GM19328 (cell line): ENCODE measurements at regions not wholly inside any gene's neighbourhood (a gene's known extent, or its start where the extent isn't known, plus 50 kb on each side); places are given as distances from the start of the nearest gene placed in this dataset.
"Not testable (repeated sequence)": the region's sequence is repeated elsewhere in the genome, so short reads cannot be mapped to it uniquely, and the experiment has no call there.

Experiments
- ATAC-seq: cut with Tn5 transposase; IDR thresholded peaks from one replicate; pipeline ENCODE4 v1.9.1; 2021; ENCODE audit warnings: mild to moderate bottlenecking, moderate library complexity; ENCODE audit not compliant: unreplicated experiment

DNA sequence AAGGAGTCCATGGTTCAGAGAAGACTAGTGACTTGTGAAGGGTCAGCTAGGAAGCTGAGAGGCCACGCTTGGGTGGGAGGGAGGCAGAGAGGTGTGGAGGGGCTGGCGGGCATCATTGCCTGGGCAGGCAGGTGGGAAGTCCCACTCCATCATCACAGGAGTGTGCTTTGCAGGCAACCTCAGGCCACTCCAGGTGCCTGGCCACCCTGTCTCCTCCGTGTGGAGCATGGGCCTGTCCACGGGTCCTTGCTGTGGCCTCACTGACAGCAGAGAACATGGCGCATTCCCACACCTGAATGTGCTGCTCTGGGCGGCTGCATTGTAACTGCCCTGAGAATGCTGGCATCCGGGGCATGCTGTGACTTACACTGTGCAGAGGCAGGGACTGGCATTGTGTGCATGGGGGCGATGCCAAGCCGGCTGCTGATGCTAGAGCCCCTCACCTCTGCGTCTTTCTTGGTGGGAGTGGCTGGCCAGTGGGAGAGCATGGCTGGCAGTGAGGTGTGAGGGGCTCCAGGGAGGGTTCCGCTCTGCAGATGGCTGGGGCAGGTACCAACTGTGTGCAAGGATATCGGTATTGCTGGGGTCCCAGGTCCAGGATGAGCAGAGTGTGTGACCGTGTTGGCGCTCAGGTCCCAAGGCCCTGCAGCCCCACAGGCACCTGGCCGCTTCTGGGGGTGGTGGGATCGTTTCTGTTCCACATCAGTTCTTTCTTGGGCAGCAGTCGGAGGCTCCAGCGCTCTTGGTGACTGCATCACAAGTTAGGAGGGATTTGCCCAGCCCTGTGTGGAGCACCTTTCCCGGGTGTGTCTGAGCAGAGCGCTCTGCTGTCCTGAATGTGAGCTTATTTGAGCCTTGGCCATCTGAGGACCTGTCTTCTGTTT is 94.8 kb downstream of the NPIPB11 start:
- ATAC-seq, result no peak

DNA sequence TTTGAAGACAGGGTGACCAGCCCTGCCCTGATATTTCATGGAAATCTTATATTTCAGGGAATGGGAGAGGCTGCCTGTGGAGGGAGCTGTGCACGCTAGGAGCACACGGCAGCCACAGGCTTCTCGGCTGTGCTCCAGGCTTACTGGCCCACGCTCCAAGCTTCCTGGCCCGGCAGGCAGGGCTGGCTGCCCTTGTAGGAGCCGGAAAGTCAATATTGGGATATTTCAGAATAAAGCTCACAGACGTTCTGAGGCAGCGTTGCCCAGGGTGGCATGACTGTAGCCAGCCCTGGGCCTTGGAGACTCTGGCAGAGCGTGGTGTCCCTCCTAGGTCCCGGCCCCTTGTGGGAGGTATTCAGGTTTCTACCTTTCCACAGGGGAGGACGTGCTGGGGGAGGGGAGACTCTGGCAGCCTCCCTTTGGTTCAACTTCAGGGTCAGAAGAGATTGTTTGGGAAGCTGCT is 95.6 kb downstream of the NPIPB11 start:
- no peak for ATAC-seq

DNA sequence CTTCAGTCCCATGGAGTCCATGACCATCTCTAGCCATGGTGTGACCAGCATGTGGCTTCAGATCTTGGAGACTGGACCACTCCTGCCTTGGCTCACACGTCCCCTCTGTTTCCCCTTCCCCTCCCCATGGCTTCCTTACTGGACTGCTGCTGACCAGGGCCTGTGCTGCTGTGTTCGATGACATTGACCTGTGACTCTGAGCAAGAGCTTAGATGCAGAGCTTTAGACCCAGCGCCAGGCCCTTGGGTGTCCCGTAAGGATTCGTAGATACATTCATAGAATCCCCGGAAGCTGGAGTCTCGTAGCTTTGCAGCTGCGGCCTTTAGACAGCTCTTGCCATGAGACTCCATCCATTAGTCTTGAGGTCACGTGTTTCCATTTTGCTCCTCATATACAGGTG is 96.3 kb downstream of the NPIPB11 start:
- not testable (repeated sequence) for ATAC-seq

DNA sequence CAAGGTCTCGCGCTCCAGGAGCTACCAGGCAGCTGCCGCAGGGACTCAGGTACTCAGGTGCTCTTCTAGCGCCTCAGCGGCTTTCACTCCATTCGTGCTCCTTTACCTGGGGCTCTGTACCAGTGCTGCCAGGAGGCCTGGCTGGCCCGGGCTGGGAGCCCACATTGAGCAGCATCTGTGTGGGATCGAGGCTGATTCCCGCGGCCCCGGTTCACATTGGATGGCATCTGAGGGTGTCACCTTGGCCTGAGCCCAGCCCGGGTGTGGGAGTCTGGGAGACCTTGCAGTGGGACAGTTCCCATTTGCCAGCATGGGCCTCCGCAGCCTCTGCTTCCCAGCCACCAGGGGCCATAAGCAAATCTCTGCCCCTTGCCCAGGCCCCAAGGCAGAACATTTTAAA is 96.9 kb downstream of the NPIPB11 start:
- ATAC-seq, result not testable (repeated sequence)

DNA sequence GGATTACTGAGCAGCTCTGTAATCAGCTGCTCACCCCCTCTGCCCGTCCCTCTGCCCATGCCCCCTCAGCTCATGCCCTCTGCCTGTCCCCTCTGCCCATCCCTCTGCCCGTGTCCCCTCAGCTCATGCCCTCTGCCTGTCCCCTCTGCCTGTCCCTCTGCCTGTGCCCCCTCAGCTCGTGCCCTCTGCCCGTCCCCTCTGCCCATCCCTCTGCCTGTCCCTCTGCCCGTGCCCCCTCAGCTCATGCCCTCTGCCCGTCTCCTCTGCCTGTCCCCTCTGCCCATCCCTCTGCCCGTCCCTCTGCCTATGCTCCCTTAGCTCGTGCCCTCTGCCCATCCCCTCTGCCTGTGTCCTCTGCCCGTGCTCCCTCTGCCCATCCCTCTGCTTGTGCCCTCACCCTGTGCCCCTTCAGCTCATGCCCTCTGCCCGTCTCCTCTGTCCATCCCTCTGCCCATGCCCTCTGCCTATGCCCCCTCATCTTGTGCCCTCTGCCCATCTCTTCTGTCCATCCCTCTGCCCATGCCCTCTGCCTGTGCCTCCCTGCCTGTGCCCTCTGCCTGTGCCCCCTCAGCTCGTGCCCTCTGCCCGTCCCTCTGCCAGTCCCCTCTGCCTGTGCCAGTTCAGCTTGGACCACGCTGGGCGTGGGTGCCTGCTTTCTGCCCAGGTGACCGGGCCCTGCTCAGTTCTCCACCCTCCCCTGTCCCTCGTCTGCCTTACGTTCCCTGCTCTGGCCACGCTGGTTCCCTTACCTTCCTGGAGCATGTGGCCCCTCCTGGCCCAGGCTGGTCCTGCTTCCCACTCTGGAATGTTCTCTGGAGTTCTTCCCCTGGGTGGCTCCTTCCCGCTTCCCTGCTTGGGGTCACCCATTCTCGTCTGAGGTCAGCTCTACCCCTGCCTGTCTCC is 97.6 kb downstream of the NPIPB11 start:
- ATAC-seq, result no peak

DNA sequence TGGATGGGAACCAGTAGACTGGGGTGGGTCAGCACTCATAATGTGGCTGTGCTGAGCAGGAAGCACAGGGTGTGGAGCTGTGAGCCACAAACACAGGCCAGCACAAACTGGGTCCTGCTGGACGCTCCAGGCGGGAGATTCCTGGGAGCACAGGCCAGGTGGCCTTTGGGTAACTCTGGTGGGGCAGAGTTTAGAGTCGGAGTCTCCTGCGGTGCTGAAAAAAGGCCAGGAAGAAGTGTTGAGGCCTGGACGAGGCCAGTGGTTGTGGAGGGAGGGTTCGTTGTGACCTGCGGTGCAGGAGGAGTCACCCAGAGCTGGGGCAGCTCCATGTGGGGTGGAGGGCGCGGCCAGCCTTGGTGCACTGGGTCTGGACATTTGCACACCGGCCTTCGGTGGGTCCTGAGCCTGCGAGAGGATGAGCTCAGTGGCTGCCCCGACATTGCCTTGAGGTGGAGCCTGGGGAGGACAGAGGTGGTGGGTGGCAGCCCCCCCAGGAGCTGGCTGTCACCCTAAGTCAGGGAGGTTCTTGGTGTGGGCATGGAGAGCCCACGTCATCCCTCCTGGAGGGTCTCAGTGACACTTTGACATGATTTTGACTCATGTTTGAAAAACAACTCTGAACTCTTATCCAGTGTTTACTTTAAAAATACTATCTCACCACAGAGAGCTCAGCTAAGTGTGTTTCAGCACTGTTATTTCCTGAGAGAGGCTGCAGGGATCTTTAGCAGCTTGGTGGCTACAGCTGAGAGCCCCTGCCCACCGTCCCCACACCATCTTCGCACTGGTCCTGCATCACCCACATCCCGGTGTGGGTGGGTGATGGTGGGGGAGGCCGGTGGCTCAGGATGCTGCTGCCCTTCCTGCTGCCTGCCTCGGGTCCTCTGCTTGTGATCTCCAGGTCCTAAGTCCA is 98.7 kb downstream of the NPIPB11 start:
- no peak for ATAC-seq

DNA sequence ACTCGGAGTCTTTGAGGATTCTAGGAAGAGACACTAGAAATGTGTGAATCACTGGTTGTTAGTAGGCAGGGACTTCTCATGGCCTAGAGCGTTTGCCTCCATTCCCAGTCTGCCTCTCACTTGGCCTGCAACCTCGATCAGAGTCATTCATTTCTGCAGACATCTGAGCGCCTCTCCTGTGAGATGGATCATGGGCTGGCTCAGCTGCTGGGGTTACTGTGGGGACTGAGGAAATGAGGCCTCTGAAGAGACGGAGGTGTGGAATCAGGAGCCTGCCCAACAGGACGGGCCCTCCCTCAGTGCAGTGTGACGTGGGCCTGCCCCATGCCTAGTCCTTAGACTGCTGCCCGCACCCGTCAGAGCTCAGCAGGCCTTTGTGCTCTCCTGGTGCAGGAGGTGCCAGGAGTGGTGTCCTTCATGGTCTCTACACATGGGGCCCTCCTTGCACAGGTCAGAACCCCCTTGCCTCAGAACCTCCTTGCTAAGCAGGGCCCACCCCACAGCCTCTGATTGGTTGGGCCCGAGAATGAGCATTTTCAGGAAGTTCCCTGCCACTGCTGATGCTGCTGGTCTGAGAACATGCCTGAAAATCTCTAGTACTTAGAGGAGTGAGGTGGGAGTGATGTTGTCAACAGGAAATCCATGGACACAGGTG is 99.4 kb downstream of the NPIPB11 start:
- no peak for ATAC-seq

DNA sequence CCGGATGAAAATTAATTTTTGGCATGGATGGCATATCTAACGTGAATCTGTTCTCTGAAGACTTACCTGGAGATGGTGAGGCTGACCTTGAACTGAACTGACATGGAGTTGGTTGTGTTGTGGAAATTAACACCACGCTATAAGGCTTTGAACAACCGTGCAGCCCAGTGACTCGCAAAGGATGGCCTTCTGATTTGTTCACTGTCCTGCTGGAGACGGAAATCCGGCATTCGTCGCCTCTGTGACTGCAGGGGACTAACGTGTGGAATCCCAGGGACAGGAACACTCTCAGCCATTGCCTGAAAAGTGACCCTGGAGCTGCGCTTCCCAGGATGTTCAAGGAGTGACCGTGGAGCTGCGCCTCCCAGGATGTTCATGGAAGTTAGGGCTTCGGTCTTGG is 100.3 kb downstream of the NPIPB11 start:
- no peak for ATAC-seq

DNA sequence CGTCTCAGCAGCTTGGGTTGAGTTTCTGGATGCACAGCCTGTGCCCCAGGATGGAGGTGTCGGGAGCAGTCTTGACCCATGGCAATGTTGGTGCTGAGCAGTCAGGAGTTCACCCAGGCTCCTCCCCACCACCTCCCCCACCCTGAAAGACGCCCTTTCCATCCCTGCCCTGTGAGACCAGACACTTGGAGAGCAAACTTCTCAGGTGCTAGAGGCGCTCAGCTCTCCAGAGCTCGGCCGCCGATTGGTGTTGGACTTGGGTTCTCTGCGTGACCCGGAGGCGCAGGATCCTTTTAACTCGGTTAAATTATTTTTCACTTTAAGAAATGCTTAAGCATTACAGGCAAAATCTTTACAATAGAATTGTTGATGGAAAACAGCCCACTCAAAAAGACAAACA is 101.5 kb downstream of the NPIPB11 start:
- not testable (repeated sequence) for ATAC-seq

DNA sequence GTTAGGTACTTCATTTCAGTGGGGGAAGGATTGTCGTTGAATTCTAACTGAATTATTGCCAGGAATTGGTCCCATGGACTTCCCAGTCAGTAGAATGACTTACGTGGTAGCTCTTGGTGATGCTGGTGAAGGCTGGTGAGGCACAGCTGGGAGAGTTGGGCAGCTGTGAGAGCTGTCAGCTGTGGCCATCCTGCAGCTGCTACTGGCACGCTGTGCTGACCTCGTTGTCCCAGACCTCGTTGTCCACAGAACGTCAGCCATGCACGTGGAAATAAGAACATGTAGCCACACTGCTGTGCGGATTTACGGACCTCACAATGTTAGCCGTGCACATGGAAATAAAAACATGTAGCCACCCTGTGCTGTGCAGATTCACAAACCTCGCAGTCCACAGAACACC is 102.3 kb downstream of the NPIPB11 start:
- no peak for ATAC-seq

DNA sequence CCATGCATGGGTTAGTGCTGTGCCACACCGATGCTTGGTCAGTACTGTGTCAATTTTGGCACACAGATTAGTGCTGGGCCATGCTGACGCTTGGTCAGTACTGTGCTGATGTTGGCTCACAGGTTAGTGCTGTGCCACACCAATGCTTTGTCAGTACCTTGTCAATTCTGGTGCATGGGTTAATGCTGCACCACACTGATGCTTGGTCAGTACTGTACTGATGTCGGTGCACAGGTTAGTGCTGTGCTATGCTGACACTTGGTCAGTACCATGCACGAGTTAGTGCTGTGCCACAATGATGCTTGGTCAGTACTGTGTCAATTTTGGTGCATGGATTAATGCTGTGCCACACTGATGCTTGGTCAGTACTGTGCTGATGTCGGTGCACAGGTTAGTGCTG is 103.0 kb downstream of the NPIPB11 start:
- no peak for ATAC-seq

DNA sequence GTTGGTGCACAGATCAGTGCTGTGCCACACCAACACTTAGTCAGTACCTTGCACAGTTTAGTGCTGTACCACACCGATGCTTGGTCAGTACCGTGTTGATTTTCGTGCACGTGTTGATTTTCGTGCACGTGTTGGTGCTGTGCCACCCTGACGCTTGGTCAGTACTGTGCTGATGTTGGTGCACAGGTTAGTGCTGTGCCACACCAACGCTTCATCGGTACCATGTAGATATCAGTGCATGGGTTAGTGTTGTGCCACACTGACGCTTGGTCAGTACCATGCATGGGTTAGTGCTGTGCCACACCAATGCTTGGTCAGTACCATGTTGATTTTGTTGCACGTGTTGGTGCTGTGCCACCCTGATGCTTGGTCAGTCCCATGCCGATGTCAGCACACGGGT is 103.5 kb downstream of the NPIPB11 start:
- ATAC-seq, result no peak

DNA sequence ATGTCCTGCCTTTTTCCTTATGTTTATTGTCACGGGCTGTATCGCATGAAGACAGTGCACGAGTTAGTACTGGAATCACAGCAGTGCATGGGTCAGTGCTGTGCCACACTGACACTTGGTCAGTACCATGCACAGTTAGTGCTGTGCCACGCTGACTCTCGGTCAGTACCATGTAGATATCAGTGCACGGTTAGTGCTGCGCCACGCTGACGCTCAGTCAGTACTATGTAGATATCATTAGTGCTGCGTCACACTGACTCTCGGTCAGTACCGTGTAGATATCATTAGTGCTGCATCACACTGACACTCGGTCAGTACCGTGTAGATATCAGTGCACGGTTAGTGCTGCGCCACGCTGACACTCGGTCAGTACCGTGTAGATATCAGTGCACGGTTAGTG is 104.1 kb downstream of the NPIPB11 start:
- not testable (repeated sequence) for ATAC-seq

DNA sequence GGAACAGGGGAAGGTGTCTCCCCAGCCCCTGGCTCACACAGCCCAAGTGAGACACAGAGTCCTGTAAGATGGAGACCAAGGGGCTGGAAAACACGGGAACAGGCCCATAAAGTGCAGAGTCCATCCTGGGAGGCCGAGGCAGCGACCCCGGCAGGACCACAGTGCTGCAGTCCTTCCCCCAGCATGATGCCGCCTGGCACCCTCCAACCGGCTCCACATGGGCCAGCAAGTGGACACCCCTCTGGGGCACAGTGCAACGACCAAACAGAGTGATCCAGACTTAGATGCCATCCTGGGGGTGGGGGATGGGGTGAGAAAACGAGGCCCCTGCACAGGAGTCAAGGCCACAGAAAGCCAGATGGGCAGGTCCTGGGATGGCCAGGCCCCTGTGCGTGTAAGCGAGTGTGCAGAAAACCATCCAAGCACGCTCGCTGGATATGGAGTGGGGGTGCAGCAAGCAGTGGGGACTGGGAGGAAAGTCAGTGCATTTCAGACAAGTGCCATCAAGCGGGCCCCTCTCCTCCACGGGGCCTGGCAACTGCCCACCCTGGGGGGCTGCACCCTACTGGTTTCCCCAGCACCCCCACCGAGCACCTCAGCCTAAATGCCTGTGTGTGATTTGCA is 104.7 kb downstream of the NPIPB11 start:
- not testable (repeated sequence) for ATAC-seq

DNA sequence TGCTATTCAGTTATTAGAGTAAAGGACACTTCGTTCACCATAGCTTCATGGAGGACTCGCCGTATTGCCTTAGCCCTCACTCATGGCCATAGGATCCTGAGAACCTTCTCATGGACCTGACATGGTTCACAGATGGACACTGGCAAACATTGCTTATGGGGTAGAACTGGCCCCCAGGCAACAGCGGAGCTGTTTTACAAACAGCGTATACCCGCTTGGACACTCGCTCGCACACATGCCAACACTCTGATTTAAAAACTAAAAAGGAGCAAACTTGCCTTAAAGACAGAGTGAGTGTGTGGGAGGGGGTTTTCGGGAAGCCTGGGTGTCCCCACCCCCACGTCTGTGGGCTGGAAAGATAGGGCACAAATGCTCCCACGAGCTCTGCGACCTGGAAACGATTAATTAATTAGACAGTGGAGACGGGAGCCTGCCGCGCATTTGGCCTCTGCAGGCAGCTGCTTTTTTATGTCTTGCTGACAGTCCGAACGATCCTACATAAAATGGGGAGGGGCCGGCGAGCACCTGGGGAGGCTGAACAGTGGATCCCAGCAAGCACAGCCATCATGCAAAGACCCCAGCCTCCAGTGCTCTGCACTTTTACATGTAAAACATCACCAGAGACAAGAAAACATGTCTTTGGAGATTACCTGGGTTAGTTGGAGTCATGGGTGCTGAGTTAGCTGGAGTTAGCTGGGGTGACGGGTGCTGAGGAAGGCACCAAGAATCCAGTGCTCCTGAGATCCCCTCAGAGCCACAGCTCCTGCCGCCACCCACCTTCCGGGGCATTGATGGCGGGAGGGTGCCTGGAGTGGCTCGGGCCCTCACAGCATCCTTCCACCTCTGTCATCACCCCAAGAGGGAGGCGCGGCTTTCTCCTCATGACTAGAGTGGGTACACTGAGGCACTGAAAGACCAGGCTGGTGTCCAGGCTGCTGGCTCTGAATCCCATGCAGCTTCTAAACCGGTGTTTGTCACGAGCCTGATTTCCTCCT is 105.7 kb downstream of the NPIPB11 start:
- ATAC-seq, result not testable (repeated sequence)

DNA sequence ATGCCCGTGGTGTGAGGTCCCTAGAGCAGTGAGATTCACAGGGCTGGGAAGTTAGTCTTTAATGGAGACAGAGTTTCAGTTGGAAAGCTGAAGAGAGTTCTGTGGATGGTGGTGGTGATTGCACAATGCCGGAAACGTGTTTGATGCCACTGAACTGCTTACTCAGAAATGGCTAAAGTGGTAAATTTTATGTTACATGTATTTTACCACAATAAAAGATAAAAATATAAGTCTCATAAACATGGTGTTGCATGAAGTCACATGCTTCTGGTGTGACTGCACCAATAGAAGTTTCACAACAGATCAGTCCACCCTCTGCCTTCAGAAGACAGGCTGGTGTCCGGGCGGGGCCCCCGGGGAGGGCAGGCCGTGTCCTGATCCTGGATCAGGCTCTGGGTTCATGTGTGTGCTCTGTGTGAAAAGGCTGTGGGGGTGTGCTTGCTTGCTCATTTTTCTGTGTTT is 106.5 kb downstream of the NPIPB11 start:
- ATAC-seq, result not testable (repeated sequence)

DNA sequence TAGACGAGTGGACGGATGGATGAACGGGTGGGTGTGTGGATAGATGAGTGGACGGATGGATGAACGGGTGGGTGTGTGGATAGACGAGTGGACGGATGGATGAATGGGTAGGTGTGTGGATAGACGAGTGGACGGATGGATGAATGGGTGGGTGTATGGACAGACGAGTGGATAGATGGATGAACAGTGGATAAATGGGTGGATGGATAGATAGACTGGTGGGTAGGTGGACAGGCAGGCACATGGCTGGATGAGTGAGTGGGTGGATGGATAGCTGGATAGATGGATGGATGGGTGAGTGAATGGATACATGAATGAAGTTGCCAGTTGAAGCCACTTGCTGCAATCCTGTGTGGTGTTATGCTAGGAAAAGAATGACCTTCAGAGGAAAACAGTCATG is 107.5 kb downstream of the NPIPB11 start:
- not testable (repeated sequence) for ATAC-seq

DNA sequence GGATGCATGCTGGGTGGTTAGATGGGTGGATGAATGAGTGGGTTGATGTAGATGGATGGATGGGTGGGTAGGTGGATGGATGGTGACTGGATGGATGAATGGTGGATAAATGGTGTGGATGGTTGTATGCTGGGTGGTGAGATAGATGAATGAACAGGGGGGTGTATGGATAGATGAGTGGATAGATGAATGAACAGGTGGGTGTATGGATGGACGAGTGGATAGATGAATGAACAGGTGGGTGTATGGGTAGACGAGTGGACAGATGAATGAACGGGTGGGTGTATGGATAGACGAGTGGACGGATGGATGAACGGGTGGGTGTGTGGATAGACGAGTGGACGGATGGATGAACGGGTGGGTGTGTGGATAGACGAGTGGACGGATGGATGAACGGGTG is 108.2 kb downstream of the NPIPB11 start:
- not testable (repeated sequence) for ATAC-seq
